ENCODE measurements at regions not wholly inside any gene's neighbourhood (a gene's known extent, or its start where the extent isn't known, plus 50 kb on each side); places are given as distances from the start of the nearest gene placed in this dataset.

DNA sequence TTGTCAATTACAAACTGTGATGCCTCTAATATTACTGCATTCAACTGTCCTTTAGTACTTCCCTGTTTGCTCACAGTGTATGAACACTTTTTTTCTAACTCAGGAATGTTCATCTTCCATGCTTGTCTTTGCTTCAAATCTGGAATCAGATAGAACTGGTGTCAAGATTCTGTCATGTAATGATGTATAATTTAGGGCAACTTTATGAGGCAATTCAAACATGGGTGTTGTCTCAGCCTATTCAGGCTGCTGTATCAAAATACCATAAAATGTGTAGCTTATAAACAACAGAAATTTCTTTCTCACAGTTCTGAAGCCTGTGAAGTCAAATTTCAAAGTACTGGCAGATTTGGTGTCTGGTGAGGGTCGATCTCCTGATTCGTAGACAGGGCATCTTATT lies 1012.9 kb downstream of the RAB28 start:
- TF ChIP-seq POLR2AphosphoS5 (IDR thresholded peaks at IDR 0.05; ENCODE audit: low read depth, low read length) (no peak), FOXP2 (optimal IDR thresholded peaks at IDR 0.05; ENCODE audit: borderline replicate concordance, extremely low read depth, extremely low read length, insufficient read depth) (no peak), TAF1 (IDR thresholded peaks at IDR 0.05; ENCODE audit: borderline replicate concordance, insufficient read depth, low read length) (no peak)

DNA sequence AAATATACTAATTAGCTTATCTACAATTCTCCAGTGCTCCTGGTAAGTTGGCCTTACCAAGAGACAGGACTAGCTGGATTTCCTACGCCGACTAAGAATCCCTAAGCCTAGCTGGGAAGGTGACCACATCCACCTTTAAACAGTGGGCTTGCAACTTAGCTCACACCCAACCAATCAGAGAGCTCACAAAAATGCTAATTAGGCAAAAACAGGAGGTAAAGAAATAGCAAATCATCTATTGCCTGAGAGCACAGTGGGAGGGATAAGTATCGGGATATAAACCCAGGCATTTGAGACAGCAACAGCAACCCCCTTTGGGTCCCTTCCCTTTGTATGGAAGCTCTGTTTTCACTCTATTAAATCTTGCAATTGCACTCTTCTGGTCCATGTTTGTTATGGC lies 1025.0 kb downstream of the RAB28 start:
- TF ChIP-seq POLR2AphosphoS5 (IDR thresholded peaks at IDR 0.05; ENCODE audit: low read depth, low read length): no peak
- no peak for TF ChIP-seq FOXP2 (optimal IDR thresholded peaks at IDR 0.05; ENCODE audit: borderline replicate concordance, extremely low read depth, extremely low read length, insufficient read depth)
- no peak for TF ChIP-seq SIN3A (IDR thresholded peaks at IDR 0.05; ENCODE audit: borderline replicate concordance, insufficient read depth, low read length)
- TF ChIP-seq TAF1 (IDR thresholded peaks at IDR 0.05; ENCODE audit: borderline replicate concordance, insufficient read depth, low read length): no peak
- TF ChIP-seq, protein P1, sequence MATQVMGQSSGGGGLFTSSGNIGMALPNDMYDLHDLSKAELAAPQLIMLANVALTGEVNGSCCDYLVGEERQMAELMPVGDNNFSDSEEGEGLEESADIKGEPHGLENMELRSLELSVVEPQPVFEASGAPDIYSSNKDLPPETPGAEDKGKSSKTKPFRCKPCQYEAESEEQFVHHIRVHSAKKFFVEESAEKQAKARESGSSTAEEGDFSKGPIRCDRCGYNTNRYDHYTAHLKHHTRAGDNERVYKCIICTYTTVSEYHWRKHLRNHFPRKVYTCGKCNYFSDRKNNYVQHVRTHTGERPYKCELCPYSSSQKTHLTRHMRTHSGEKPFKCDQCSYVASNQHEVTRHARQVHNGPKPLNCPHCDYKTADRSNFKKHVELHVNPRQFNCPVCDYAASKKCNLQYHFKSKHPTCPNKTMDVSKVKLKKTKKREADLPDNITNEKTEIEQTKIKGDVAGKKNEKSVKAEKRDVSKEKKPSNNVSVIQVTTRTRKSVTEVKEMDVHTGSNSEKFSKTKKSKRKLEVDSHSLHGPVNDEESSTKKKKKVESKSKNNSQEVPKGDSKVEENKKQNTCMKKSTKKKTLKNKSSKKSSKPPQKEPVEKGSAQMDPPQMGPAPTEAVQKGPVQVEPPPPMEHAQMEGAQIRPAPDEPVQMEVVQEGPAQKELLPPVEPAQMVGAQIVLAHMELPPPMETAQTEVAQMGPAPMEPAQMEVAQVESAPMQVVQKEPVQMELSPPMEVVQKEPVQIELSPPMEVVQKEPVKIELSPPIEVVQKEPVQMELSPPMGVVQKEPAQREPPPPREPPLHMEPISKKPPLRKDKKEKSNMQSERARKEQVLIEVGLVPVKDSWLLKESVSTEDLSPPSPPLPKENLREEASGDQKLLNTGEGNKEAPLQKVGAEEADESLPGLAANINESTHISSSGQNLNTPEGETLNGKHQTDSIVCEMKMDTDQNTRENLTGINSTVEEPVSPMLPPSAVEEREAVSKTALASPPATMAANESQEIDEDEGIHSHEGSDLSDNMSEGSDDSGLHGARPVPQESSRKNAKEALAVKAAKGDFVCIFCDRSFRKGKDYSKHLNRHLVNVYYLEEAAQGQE (IDR thresholded peaks at IDR 0.05; ENCODE audit: insufficient read depth in 1 of 2, low read depth in 2 of 2, low read length in 2 of 2): no peak

DNA sequence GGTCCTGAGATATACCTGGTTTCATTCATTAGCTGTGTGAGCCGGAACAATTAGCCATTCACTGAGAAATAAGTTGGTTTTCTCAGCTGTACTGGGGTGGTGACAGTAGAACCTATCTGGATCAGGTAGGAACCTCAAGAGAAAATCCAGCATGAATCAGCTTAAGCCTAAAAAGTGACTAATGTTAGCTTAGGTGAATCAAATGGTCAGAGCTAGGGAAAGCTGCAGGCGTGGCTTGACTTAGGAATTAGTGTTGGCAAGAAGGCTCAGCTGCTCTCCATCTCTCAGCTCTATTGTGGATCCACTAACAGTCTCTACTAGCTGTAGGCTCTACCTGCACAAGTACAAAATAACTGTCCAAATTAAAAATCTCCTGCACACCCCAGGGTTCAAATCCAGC lies 1025.5 kb downstream of the RAB28 start:
- no peak for TF ChIP-seq TAF1 (IDR thresholded peaks at IDR 0.05; ENCODE audit: borderline replicate concordance, insufficient read depth, low read length)

DNA sequence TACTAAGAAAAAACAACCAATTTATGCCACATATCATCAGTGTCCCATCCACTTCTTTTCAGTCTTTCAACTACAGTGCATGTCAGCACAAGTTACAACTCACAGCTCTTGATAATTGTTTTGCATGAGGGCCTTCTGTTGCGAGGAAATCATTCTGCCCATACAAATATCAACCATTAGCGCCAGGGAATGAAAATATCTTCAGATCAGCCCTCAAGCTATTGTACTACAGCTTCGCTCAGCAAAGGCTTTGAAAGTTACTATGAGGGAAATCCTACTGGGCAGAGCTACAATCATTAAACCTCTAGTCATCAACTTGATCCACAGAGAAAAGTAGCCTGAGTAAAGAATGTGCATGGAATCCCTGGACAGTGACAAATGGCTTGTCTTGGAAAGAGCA lies 1023.6 kb upstream of the HS3ST1 start:
- TF ChIP-seq TAF1 (IDR thresholded peaks at IDR 0.05; ENCODE audit: borderline replicate concordance, insufficient read depth, low read length): no peak
- no peak for TF ChIP-seq POLR2AphosphoS5 (IDR thresholded peaks at IDR 0.05; ENCODE audit: low read depth, low read length)
- no peak for TF ChIP-seq SIN3A (IDR thresholded peaks at IDR 0.05; ENCODE audit: borderline replicate concordance, insufficient read depth, low read length)
- no peak for TF ChIP-seq FOXP2 (optimal IDR thresholded peaks at IDR 0.05; ENCODE audit: borderline replicate concordance, extremely low read depth, extremely low read length, insufficient read depth)
- TF ChIP-seq, protein P1 (IDR thresholded peaks at IDR 0.05; ENCODE audit: insufficient read depth in 1 of 2, low read depth in 2 of 2, low read length in 2 of 2): no peak

DNA sequence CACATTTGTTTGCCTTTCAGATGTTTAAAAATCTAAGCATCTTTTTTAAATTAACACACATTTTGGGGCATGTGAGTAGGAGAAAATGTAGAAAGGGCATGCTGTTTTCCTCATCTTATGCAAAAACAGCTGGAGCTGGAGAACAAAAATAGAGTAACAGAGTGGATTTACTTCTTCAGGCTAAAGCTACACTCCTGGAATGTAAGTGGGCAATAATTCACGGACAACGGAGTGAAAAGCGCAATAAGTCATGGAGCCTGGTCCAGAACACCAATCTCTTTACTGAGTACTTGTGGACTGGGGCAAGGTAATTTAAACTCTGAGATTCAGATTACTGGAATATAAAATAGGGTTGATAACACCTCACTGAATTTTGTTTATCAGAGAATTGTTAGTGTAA lies 1018.8 kb upstream of the HS3ST1 start:
- TF ChIP-seq POLR2AphosphoS5 (IDR thresholded peaks at IDR 0.05; ENCODE audit: low read depth, low read length) (no peak), FOXP2 (optimal IDR thresholded peaks at IDR 0.05; ENCODE audit: borderline replicate concordance, extremely low read depth, extremely low read length, insufficient read depth) (no peak), SIN3A (IDR thresholded peaks at IDR 0.05; ENCODE audit: borderline replicate concordance, insufficient read depth, low read length) (no peak), TAF1 (IDR thresholded peaks at IDR 0.05; ENCODE audit: borderline replicate concordance, insufficient read depth, low read length) (no peak)
- TF ChIP-seq, protein P1 (IDR thresholded peaks at IDR 0.05; ENCODE audit: insufficient read depth in 1 of 2, low read depth in 2 of 2, low read length in 2 of 2): no peak

DNA sequence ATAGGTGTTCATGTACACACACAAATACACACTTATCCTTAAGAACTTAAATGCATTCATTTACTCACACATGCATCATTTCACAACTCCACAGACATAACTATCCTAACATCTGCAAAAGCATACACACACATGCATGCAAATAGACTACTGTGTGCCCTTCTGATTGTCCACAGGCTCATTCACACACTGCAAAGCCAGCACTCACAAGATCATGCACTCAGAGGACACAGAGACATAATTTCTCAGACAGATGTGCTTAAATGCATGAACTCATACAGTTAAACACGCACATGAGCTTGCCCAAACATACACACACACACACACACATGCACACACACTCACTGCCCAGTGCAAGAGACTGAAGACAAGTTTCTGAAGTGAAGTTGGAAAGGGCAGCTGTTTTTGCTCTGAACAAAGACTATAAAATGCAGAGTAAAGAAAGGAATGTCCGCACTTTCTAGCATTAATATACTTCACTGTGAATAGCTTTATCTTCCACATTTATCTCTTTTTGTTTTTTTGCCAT lies 1018.0 kb upstream of the HS3ST1 start:
- TF ChIP-seq POLR2AphosphoS5 (IDR thresholded peaks at IDR 0.05; ENCODE audit: low read depth, low read length) (no peak), TAF1 (IDR thresholded peaks at IDR 0.05; ENCODE audit: borderline replicate concordance, insufficient read depth, low read length) (no peak), FOXP2 (optimal IDR thresholded peaks at IDR 0.05; ENCODE audit: borderline replicate concordance, extremely low read depth, extremely low read length, insufficient read depth) (no peak), SIN3A (IDR thresholded peaks at IDR 0.05; ENCODE audit: borderline replicate concordance, insufficient read depth, low read length) (no peak)
- TF ChIP-seq, protein P1 (IDR thresholded peaks at IDR 0.05; ENCODE audit: insufficient read depth in 1 of 2, low read depth in 2 of 2, low read length in 2 of 2): no peak
